T-helper 2 cell treated with Interferon-gamma antibody and Interleukin-4, amounts not matched to agents 5 μg/mL and 100 μg/mL, for 36 hours (primary cell): ENCODE measurements at regions not wholly inside any gene's neighbourhood (a gene's known extent, or its start where the extent isn't known, plus 50 kb on each side); places are given as distances from the start of the nearest gene placed in this dataset.

Experiments
- DNase-seq: peaks from one replicate; pipeline ENCODE4 v3.0.0; 2021; ENCODE audit warnings: low spot score
- H3K27ac Mint-ChIP-seq: one replicate; pipeline ENCODE4 v1.8.0; 2021; ENCODE audit warnings: mild to moderate bottlenecking, mixed read lengths
- H3K27me3 Mint-ChIP-seq: one replicate; pipeline ENCODE4 v1.8.0; 2021; ENCODE audit warnings: low read depth, mixed read lengths
- H3K36me3 Mint-ChIP-seq: one replicate; pipeline ENCODE4 v1.8.0; 2021; ENCODE audit warnings: low read depth, mixed read lengths
- H3K4me1 Mint-ChIP-seq: one replicate; pipeline ENCODE4 v1.8.0; 2021; ENCODE audit warnings: low read depth, mixed read lengths
- H3K4me3 Mint-ChIP-seq: one replicate; pipeline ENCODE4 v1.8.0; 2022; ENCODE audit warnings: mild to moderate bottlenecking, moderate library complexity, mixed read lengths
- H3K9me3 Mint-ChIP-seq: one replicate; pipeline ENCODE4 v1.8.0; 2021; ENCODE audit warnings: mixed read lengths

- DNase-seq: no peak
- no peak overlapping the region for H3K4me3 Mint-ChIP-seq
- H3K4me1 Mint-ChIP-seq: no peaks in the 10 kb centered on the region
- H3K36me3 Mint-ChIP-seq: no peaks in the 10 kb centered on the region
- no peaks in the 10 kb centered on the region for H3K27me3 Mint-ChIP-seq
- H3K9me3 Mint-ChIP-seq: no peaks in the 10 kb centered on the region
- no peak overlapping the region for H3K27ac Mint-ChIP-seq
These were observed 229.4 kb downstream of the NDFIP2 start for GRCh38 chr13:79710376-79710775.

- Mint-ChIP-seq H3K9me3 (no peaks in the 10 kb centered on the region), H3K27ac (no peak overlapping the region), H3K36me3 (no peaks in the 10 kb centered on the region), H3K27me3 (no peaks in the 10 kb centered on the region), H3K4me1 (no peaks in the 10 kb centered on the region), H3K4me3 (no peak overlapping the region)
- no peak for DNase-seq
These were observed 228.5 kb downstream of the NDFIP2 start for GRCh38 chr13:79709471-79709870.

DNA sequence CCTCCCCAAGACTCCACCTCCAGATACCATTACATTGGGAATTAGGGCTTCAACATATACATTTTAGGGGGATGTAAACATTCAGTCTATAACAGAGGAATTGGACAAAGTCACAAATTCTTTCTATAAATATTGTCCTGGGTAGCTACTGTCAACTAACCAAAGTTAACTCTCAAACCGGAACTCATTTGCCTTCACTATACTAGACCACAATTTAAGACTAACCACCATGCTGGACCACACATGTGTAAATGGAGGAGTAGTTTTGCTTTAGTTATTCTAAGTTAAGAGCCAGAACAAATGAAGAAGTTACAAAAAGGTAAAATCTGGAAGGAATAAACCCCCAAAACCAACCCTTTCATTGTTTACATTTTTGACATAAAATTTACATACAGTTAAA is 222.8 kb downstream of the NDFIP2 start:
- H3K4me3 Mint-ChIP-seq: no peak overlapping the region

GRCh38 chr13:79695754-79696153 is 214.8 kb downstream of the NDFIP2 start:
- H3K4me3 Mint-ChIP-seq: no peak overlapping the region
- peaks cover 2% of the 10 kb centered on the region for H3K27me3 Mint-ChIP-seq
- H3K9me3 Mint-ChIP-seq: no peaks in the 10 kb centered on the region
- no peaks in the 10 kb centered on the region for H3K36me3 Mint-ChIP-seq
- DNase-seq: no peak
- no peak overlapping the region for H3K27ac Mint-ChIP-seq
- no peaks in the 10 kb centered on the region for H3K4me1 Mint-ChIP-seq

More for the DNA sequence above, 222.8 kb downstream of the NDFIP2 start:
- Mint-ChIP-seq H3K27ac (no peak overlapping the region), H3K36me3 (no peaks in the 10 kb centered on the region), H3K4me1 (no peaks in the 10 kb centered on the region), H3K9me3 (no peaks in the 10 kb centered on the region), H3K27me3 (no peaks in the 10 kb centered on the region)
- no peak for DNase-seq

DNA sequence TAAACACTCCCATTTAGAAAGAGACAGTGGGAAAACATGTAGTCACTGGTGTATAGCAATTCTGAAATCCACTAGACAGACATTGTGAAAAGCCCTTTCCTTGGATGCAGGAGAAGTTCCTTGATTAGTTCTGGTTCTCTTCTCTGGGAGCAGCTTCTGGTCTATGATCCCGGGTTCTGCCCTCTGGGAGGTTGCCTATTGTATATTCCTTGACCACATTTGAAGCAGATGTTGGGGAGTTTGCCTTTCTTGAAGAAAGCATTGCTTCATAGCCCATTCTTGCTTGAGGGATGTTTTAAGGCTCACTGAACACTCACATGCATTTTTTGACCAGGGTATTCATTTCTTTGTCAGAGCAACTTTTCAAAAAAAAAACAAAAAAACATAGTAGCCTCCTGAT is 211.9 kb downstream of the NDFIP2 start:
- H3K4me3 Mint-ChIP-seq: no peak overlapping the region
- H3K4me1 Mint-ChIP-seq: no peaks in the 10 kb centered on the region
- peaks cover 2% of the 10 kb centered on the region for H3K27me3 Mint-ChIP-seq
- H3K36me3 Mint-ChIP-seq: no peaks in the 10 kb centered on the region
- no peaks in the 10 kb centered on the region for H3K9me3 Mint-ChIP-seq
- H3K27ac Mint-ChIP-seq: no peak overlapping the region
- DNase-seq: no peak

- no peaks in the 10 kb centered on the region for H3K9me3 Mint-ChIP-seq
- no peak for DNase-seq
- no peak overlapping the region for H3K4me3 Mint-ChIP-seq
- H3K27me3 Mint-ChIP-seq: peaks cover 2% of the 10 kb centered on the region
- H3K4me1 Mint-ChIP-seq: no peaks in the 10 kb centered on the region
- no peaks in the 10 kb centered on the region for H3K36me3 Mint-ChIP-seq
- no peak overlapping the region for H3K27ac Mint-ChIP-seq
These were observed 210.9 kb downstream of the NDFIP2 start for GRCh38 chr13:79691826-79692225.

GRCh38 chr13:79688741-79689140 is 207.8 kb downstream of the NDFIP2 start:
- Mint-ChIP-seq H3K27me3 (peaks cover 2% of the 10 kb centered on the region), H3K4me3 (no peak overlapping the region), H3K9me3 (no peaks in the 10 kb centered on the region), H3K4me1 (no peaks in the 10 kb centered on the region), H3K36me3 (no peaks in the 10 kb centered on the region), H3K27ac (no peak overlapping the region)
- DNase-seq: no peak

DNA sequence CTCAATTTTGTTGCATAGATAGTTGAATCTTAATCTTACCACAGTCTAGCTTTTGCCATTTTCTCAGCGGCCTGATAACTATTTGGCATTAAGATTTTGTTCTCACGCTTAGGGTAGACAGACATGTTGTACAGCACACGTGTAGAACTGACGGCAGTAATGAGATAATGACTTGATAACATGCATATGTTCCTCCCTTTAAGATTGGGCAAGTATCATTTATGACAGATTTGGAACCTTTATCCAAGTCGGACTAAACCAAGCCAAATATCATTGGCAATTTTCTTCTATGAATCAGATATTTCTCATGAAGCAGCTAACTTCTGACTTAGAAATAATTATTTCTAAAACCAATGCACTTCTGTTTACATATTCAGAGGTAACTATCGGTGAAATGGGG is 205.5 kb downstream of the NDFIP2 start:
- Mint-ChIP-seq H3K27me3 (peaks cover 2% of the 10 kb centered on the region), H3K36me3 (no peaks in the 10 kb centered on the region), H3K4me1 (no peaks in the 10 kb centered on the region), H3K4me3 (no peak overlapping the region), H3K27ac (no peak overlapping the region), H3K9me3 (no peaks in the 10 kb centered on the region)
- DNase-seq: no peak

- Mint-ChIP-seq H3K9me3 (no peaks in the 10 kb centered on the region), H3K4me1 (no peaks in the 10 kb centered on the region), H3K27me3 (peaks cover under 1% of the 10 kb centered on the region), H3K4me3 (no peak overlapping the region), H3K36me3 (no peaks in the 10 kb centered on the region), H3K27ac (no peak overlapping the region)
- no peak for DNase-seq
These were observed 203.4 kb downstream of the NDFIP2 start for GRCh38 chr13:79684371-79684770.

- Mint-ChIP-seq H3K27ac (no peak overlapping the region), H3K4me1 (no peaks in the 10 kb centered on the region), H3K27me3 (peaks cover 5% of the 10 kb centered on the region), H3K9me3 (no peaks in the 10 kb centered on the region), H3K36me3 (no peaks in the 10 kb centered on the region), H3K4me3 (no peak overlapping the region)
- DNase-seq: no peak
These were observed 201.2 kb downstream of the NDFIP2 start for GRCh38 chr13:79682164-79682563.

GRCh38 chr13:79681069-79681468 is 200.1 kb downstream of the NDFIP2 start:
- H3K4me3 Mint-ChIP-seq: no peak overlapping the region
- H3K4me1 Mint-ChIP-seq: no peaks in the 10 kb centered on the region
- peaks cover 5% of the 10 kb centered on the region for H3K27me3 Mint-ChIP-seq
- DNase-seq: no peak
- H3K9me3 Mint-ChIP-seq: no peaks in the 10 kb centered on the region
- H3K27ac Mint-ChIP-seq: no peak overlapping the region
- no peaks in the 10 kb centered on the region for H3K36me3 Mint-ChIP-seq

GRCh38 chr13:79680485-79680884 is 199.5 kb downstream of the NDFIP2 start:
- H3K27me3 Mint-ChIP-seq: peaks cover 5% of the 10 kb centered on the region
- DNase-seq: no peak
- no peak overlapping the region for H3K4me3 Mint-ChIP-seq
- no peaks in the 10 kb centered on the region for H3K9me3 Mint-ChIP-seq
- H3K27ac Mint-ChIP-seq: no peak overlapping the region
- no peaks in the 10 kb centered on the region for H3K36me3 Mint-ChIP-seq
- no peaks in the 10 kb centered on the region for H3K4me1 Mint-ChIP-seq

- H3K9me3 Mint-ChIP-seq: no peaks in the 10 kb centered on the region
- peaks cover 5% of the 10 kb centered on the region for H3K27me3 Mint-ChIP-seq
- no peaks in the 10 kb centered on the region for H3K4me1 Mint-ChIP-seq
- no peaks in the 10 kb centered on the region for H3K36me3 Mint-ChIP-seq
- H3K27ac Mint-ChIP-seq: no peak overlapping the region
- H3K4me3 Mint-ChIP-seq: no peak overlapping the region
- DNase-seq: peak; percentile 9
These were observed 198.4 kb downstream of the NDFIP2 start for GRCh38 chr13:79679334-79679733.

DNA sequence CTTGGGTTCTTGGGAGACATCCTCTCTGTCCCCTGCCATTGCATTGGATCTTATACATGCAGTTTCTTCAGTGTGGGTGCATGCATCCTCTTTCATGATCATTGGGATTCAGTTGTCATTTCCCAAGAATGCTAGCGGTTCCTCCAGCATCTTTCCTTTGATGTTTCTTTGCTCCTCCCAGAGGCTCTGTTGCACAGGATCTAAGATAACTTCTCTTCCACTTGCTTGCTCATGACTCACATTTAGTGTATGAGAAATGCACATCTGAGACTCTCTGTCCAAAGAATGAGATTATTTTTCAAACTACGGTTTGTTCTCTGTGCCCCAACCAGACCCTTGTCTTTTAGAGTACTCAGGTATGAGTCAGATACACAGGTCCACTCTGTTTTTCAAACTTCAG is 197.1 kb downstream of the NDFIP2 start:
- Mint-ChIP-seq H3K27me3 (peaks cover 5% of the 10 kb centered on the region), H3K4me3 (no peak overlapping the region), H3K36me3 (no peaks in the 10 kb centered on the region), H3K4me1 (no peaks in the 10 kb centered on the region), H3K27ac (no peak overlapping the region), H3K9me3 (no peaks in the 10 kb centered on the region)
- no peak for DNase-seq

DNA sequence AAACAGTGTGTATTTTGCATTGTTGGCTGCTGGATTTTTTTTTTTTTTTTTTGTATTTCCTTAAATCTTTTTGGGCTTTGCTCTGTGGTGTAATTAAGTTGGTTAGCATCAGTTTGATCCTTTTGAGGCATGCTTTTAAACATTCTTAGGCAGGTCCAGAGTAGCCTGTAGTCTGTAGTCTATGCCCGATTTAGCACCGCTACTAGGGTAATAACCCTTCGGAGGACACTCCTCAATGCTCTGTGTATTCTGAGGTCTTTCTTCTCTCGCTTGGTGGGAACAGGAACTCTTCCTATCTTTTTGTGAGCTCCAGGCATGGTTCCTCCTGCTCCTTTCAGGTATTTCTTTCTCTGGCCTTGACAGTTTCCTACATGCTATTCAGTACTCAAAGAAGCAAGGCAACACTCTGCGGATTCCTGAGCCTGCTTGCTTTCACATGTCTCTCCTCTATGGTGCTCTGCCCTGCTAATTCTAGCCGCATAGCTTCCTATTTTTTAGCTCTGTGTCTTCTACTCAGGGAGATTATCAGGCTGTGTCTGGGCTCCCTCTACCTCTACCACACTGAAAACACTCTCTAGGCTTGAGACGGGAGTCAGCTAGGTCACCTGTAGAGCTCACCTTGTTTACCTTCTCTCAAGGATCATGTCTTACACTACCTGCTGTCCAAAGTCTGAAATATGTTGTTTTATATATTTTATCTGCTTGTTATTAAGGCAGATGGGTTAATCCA is 195.1 kb downstream of the NDFIP2 start:
- Mint-ChIP-seq H3K9me3 (no peaks in the 10 kb centered on the region), H3K27me3 (peaks cover 7% of the 10 kb centered on the region), H3K4me1 (no peaks in the 10 kb centered on the region), H3K4me3 (no peak overlapping the region), H3K27ac (no peak overlapping the region), H3K36me3 (no peaks in the 10 kb centered on the region)
- no peak for DNase-seq
